ENCODE measurements at regions not wholly inside any gene's neighbourhood (a gene's known extent, or its start where the extent isn't known, plus 50 kb on each side); places are given as distances from the start of the nearest gene placed in this dataset.
"Not testable (repeated sequence)": the region's sequence is repeated elsewhere in the genome, so short reads cannot be mapped to it uniquely, and the experiment has no call there.

GRCh38 chr2:2452961-2453360 is 121.9 kb upstream of the MYT1L start (continued):
- TF ChIP-seq SUZ12 (IDR thresholded peaks at IDR 0.05; ENCODE audit: low read length) (no peak), USF2 (IDR thresholded peaks at IDR 0.05; ENCODE audit: low read length) (no peak), RXRA (IDR thresholded peaks at IDR 0.05; ENCODE audit: insufficient read depth, low read depth, low read length) (no peak), SP2 (IDR thresholded peaks at IDR 0.05; ENCODE audit: low read length) (no peak)

GRCh38 chr2:2451275-2451674 is 120.2 kb upstream of the MYT1L start:
- H3K14ac ChIP-seq (ENCODE audit: insufficient read length); H2AK5ac ChIP-seq (ENCODE audit: low read depth, low read length); H3K79me1 ChIP-seq (ENCODE audit: low read depth, low read length); H3K56ac ChIP-seq (replicated peaks; ENCODE audit: insufficient read length, low read depth, low read length); H4K8ac ChIP-seq (ENCODE audit: extremely low read depth, insufficient read depth, low read length); H2BK20ac ChIP-seq (ENCODE audit: low read length); H2BK5ac ChIP-seq (ENCODE audit: low read depth, low read length); H4K5ac ChIP-seq (ENCODE audit: insufficient read length, low read depth, low read length); H3K27ac ChIP-seq (ENCODE audit: low read depth, low read length); FAIRE-seq; H3K4me2 ChIP-seq (ENCODE audit: insufficient read depth in 1 of 2, low read depth in 2 of 2, low read length in 2 of 2); H3K23me2 ChIP-seq (ENCODE audit: low read depth, low read length); H3K36me3 ChIP-seq (ENCODE audit: control insufficient read depth in 2 of 4, insufficient read depth in 4 of 4, low read length in 3 of 4); CTCF ChIA-PET (ENCODE audit: partially characterized antibody); H3K4ac ChIP-seq (replicated peaks; ENCODE audit: insufficient read length, low read depth, low read length); H2BK15ac ChIP-seq (ENCODE audit: low read length); H3K9ac ChIP-seq (replicated peaks in 1 of 4; ENCODE audit: extremely low read depth in 1 of 4, low read depth in 3 of 4, low read length in 3 of 4); H2BK12ac ChIP-seq (ENCODE audit: low read depth, low read length); H3K18ac ChIP-seq (ENCODE audit: extremely low read depth, low read length); H3K9me3 ChIP-seq (ENCODE audit: insufficient read depth in 2 of 2, low read depth in 1 of 2, low read length in 1 of 2); H4K91ac ChIP-seq (replicated peaks; ENCODE audit: insufficient read length, low read length); H2AFZ ChIP-seq (ENCODE audit: low read length); H3K4me1 ChIP-seq (replicated peaks in 1 of 4; ENCODE audit: control insufficient read depth in 3 of 4, insufficient read depth in 4 of 4, low read length in 3 of 4); H3K79me2 ChIP-seq (ENCODE audit: control insufficient read depth in 1 of 2, insufficient read depth in 2 of 2, low read length in 2 of 2); H3K27me3 ChIP-seq (replicated peaks in 1 of 4; ENCODE audit: control insufficient read depth in 3 of 4, extremely low read depth in 1 of 4, insufficient read depth in 3 of 4, low read length in 3 of 4); POLR2A ChIA-PET (ENCODE audit: partially characterized antibody); H4K20me1 ChIP-seq (replicated peaks in 1 of 2; ENCODE audit: control insufficient read depth in 1 of 2, insufficient read depth in 2 of 2, low read length in 2 of 2); H3K23ac ChIP-seq (ENCODE audit: insufficient read length); DNase-seq (ENCODE audit: low read depth in 1 of 2, low spot score in 2 of 2); H3K4me3 ChIP-seq (ENCODE audit: extremely low read depth in 1 of 4, insufficient read depth in 2 of 4, low read depth in 3 of 4, low read length in 4 of 4); H2BK120ac ChIP-seq (replicated peaks; ENCODE audit: low read depth, low read length): not testable (repeated sequence)
- WGBS, 2 experiments (ENCODE audit: extremely low coverage in 1 of 2, insufficient coverage in 1 of 2, insufficient read length in 1 of 2, insufficient replicate concordance in 2 of 2, low coverage in 1 of 2, low lambda C conversion rate in 2 of 2, missing lambda C conversion rate in 1 of 2): 96% methylated on average over 4 of the region's 4 CpGs; no CpG with 5 or more reads in 1 of the 2 experiments

All from H1 (cell line).